Endothelial cell of umbilical vein (primary cell): ENCODE measurements at regions not wholly inside any gene's neighbourhood (a gene's known extent, or its start where the extent isn't known, plus 50 kb on each side); places are given as distances from the start of the nearest gene placed in this dataset.

Experiments
- BruUV-seq: library from RNA; stranded (reverse); fragments of 400-500 nt; replicated peaks from 2 replicates; lab custom pipeline; 2021; lab: Mats Ljungman, UMichigan
- CTCF ChIA-PET: fragments of 300-600, 350-600 bp; sonication (Branson Sonifier 250); formaldehyde crosslinking; loops from one replicate; lab custom pipeline; 2021; ENCODE audit warnings: antibody characterized with exemption, inconsistent platforms; lab: Charles Lee
- POLR2A ChIA-PET: fragments of 300-600, 350-600 bp; sonication (Branson Sonifier 250); formaldehyde crosslinking; loops from one replicate; lab custom pipeline; 2021; ENCODE audit warnings: antibody characterized with exemption, inconsistent platforms; lab: Charles Lee
- DNase-seq: peaks from one replicate; pipeline ENCODE4 v3.0.0-alpha.2; 2011; ENCODE audit warnings: low read depth, low spot score
- FAIRE-seq: peaks from 2 replicates; lab custom pipeline; 2011; peaks lifted over from hg19 to GRCh38; lab: Jason Lieb, UNC
- H2AFZ ChIP-seq: 2 replicates; pipeline ENCODE4 v1.6.0; 2012; ENCODE audit warnings: low read depth, low read length, control low read depth, inconsistent platforms
- H3K27ac ChIP-seq: 2 replicates; pipeline ENCODE4 v1.5.1; 2011; ENCODE audit warnings: low read depth, mild to moderate bottlenecking, control low read depth, low read length, moderate library complexity; ENCODE audit not compliant: insufficient read depth
- H3K27me3 ChIP-seq, 2 experiments: 2 replicates each; pipeline versions ENCODE4 v1.6.0 to v1.6.1; 2011; ENCODE audit warnings: low read length in 2 of 2, mixed read lengths in 1 of 2; ENCODE audit not compliant: control insufficient read depth in 2 of 2, insufficient read depth in 2 of 2
- H3K36me3 ChIP-seq, 2 experiments: 2 replicates in 1 of 2; 3 replicates in 1 of 2; pipeline ENCODE4 v1.5.1; 2011; ENCODE audit warnings: low read length in 2 of 2, mild to moderate bottlenecking in 1 of 2, moderate library complexity in 1 of 2; ENCODE audit not compliant: control insufficient read depth in 2 of 2, insufficient read depth in 2 of 2; ENCODE audit errors: extremely low read depth in 1 of 2
- H3K4me1 ChIP-seq: 3 replicates; pipeline ENCODE4 v1.5.1; 2011; ENCODE audit warnings: mild to moderate bottlenecking, low read length; ENCODE audit not compliant: control insufficient read depth, insufficient read depth; ENCODE audit errors: extremely low read depth
- H3K4me2 ChIP-seq: 2 replicates; pipeline ENCODE4 v1.6.1; 2011; ENCODE audit warnings: low read length, control low read depth, mixed read lengths; ENCODE audit not compliant: insufficient read depth
- H3K4me3 ChIP-seq, 3 experiments: fragments of 200-600 bp in 1 of 3; sonication (generic), shearing (Covaris generic) in 1 of 3; replicated peaks in 1 of 3; 2 replicates each; pipeline ENCODE4 v1.5.1; 2011 to 2016; ENCODE audit warnings: control low read depth in 3 of 3, low read length in 3 of 3, mild to moderate bottlenecking in 2 of 3, inconsistent platforms in 1 of 3, low read depth in 1 of 3, moderate library complexity in 1 of 3; ENCODE audit not compliant: insufficient read depth in 1 of 3
- H3K79me2 ChIP-seq: 2 replicates; pipeline ENCODE4 v1.6.0; 2012; ENCODE audit warnings: low read length, inconsistent platforms; ENCODE audit not compliant: control insufficient read depth, insufficient read depth
- H3K9ac ChIP-seq: replicated peaks from 2 replicates; pipeline ENCODE3; 2011; ENCODE audit warnings: low read length, control low read depth; ENCODE audit not compliant: insufficient read depth; ENCODE audit errors: extremely low read depth
- H3K9me1 ChIP-seq: replicated peaks from 3 replicates; pipeline ENCODE4 v1.6.0; 2011; ENCODE audit warnings: mild to moderate bottlenecking, low read length; ENCODE audit not compliant: control insufficient read depth, insufficient read depth; ENCODE audit errors: extremely low read depth
- H3K9me3 ChIP-seq: replicated peaks from 2 replicates; pipeline ENCODE4 v1.5.1; 2012; ENCODE audit warnings: low read length, inconsistent platforms; ENCODE audit not compliant: control insufficient read depth, insufficient read depth
- H4K20me1 ChIP-seq: replicated peaks from 2 replicates; pipeline ENCODE3; 2011; ENCODE audit warnings: mild to moderate bottlenecking, low read length; ENCODE audit not compliant: control insufficient read depth, insufficient read depth; ENCODE audit errors: extremely low read depth
- CTCF ChIP-seq, 2 donors: IDR thresholded peaks; 1 replicate in 1 of 2; 2 replicates in 1 of 2; pipeline ENCODE4 v1.5.1; 2011; ENCODE audit warnings: low read length in 2 of 2, mild to moderate bottlenecking in 2 of 2, moderate library complexity in 2 of 2, control low read depth in 1 of 2, inconsistent platforms in 1 of 2, low read depth in 1 of 2; ENCODE audit not compliant: insufficient read depth in 1 of 2; ENCODE audit errors: extremely low read depth in 1 of 2
- EZH2 ChIP-seq: IDR thresholded peaks from 2 replicates; pipeline ENCODE4 v1.6.1; 2012; ENCODE audit warnings: borderline replicate concordance, low read depth, mild to moderate bottlenecking, moderate library complexity, low read length, inconsistent platforms; ENCODE audit not compliant: severe bottlenecking
- FOS ChIP-seq: IDR thresholded peaks from 2 replicates; pipeline ENCODE4 v1.6.1; 2011; ENCODE audit warnings: mild to moderate bottlenecking, low read length, moderate library complexity, borderline replicate concordance; ENCODE audit not compliant: insufficient read depth
- GATA2 ChIP-seq: IDR thresholded peaks from 2 replicates; pipeline ENCODE4 v1.7.0; 2011; ENCODE audit warnings: low read depth, mild to moderate bottlenecking, moderate library complexity, mixed read lengths, low read length; ENCODE audit not compliant: insufficient read length, insufficient read depth
- JUN ChIP-seq: IDR thresholded peaks from 2 replicates; pipeline ENCODE4 v1.6.1; 2011; ENCODE audit warnings: borderline replicate concordance, low read depth; ENCODE audit not compliant: insufficient read length, insufficient read depth
- MAX ChIP-seq: IDR thresholded peaks from 2 replicates; pipeline ENCODE4 v1.6.1; 2011; ENCODE audit not compliant: insufficient read depth, insufficient read length
- MYC ChIP-seq: IDR thresholded peaks from one replicate; pipeline ENCODE4 v1.6.1; 2011; ENCODE audit warnings: mild to moderate bottlenecking, low read depth, low read length
- POLR2A ChIP-seq: IDR thresholded peaks from 2 replicates; pipeline ENCODE4 v1.6.1; 2012; ENCODE audit warnings: low read depth, mild to moderate bottlenecking, control low read depth, low read length
- POLR2AphosphoS5 ChIP-seq: IDR thresholded peaks from 2 replicates; pipeline ENCODE4 v1.6.1; 2012; ENCODE audit warnings: low read depth, mild to moderate bottlenecking, control low read depth, low read length, moderate library complexity; ENCODE audit not compliant: insufficient read depth
- dilution Hi-C: fragments of 300-500 bp; cut with MboI; formaldehyde crosslinking; loops from one replicate; pipeline ENCODE4 v1.15.0; 2019; ENCODE audit warnings: low sequenced_read_pairs; ENCODE audit not compliant: extremely low pct_ligation_motif_present
- intact Hi-C: fragments of 100-400 bp; cut with micrococcal nuclease; formaldehyde crosslinking; loops from one replicate; pipeline ENCODE4 v1.10.0; 2022

- intact Hi-C loops, result no loop called here
- H3K9me1 ChIP-seq, result no peaks in the 10 kb centered on the region
- FAIRE-seq (no peak), DNase-seq (no peak)
- TF ChIP-seq EZH2, result no peak
- TF ChIP-seq CTCF (IDR thresholded peaks at IDR 0.05; ENCODE audit: extremely low read depth in 1 of 2, insufficient read depth in 1 of 2, low read depth in 1 of 2, low read length in 2 of 2), result no peak
- no peak for TF ChIP-seq POLR2A
- TF ChIP-seq JUN, result no peak
- TF ChIP-seq GATA2, result no peak
- TF ChIP-seq FOS, result no peak
- TF ChIP-seq MAX, result no peak
- TF ChIP-seq POLR2AphosphoS5, result no peak
- TF ChIP-seq MYC, result no peak
- no peaks in the 10 kb centered on the region for H3K9me3 ChIP-seq
- no peak overlapping the region for H3K27ac ChIP-seq
- H3K4me1 ChIP-seq, result no peaks in the 10 kb centered on the region
- BruUV-seq, result no TSS peak
- H4K20me1 ChIP-seq, result no peaks in the 10 kb centered on the region
- dilution Hi-C loops, result no loop called here
- ChIA-PET CTCF (interaction anchor here (1.2 to 2.1 kb wide), 2 partner anchors 26 to 554 kb away, joined by 3 to 7 read pairs; no protein-coding TSS in a partner anchor), POLR2A (no interaction called here)
- no peaks in the 10 kb centered on the region for H3K79me2 ChIP-seq
- H3K27me3 ChIP-seq, result peaks cover 31 to 41% of the 10 kb centered on the region in 2 experiments
- no peaks in the 10 kb centered on the region for H3K36me3 ChIP-seq
- no peak overlapping the region for H3K9ac ChIP-seq
- H3K4me2 ChIP-seq, result no peak overlapping the region
- H3K4me3 ChIP-seq, result no peak overlapping the region
- H2AFZ ChIP-seq, result no peak overlapping the region
Measured at GRCh38 chr4:53680168-53680567, 88.9 kb upstream of the LNX1 start.
